ENCODE measurements at regions not wholly inside any gene's neighbourhood (a gene's known extent, or its start where the extent isn't known, plus 50 kb on each side); places are given as distances from the start of the nearest gene placed in this dataset.
A peak's percentile ranks its signal among the peaks of the same experiment; 100 is the strongest.

- DNase-seq (ENCODE audit: insufficient read length, low spot score) (no peak), FAIRE-seq (no peak)
These were observed 125.4 kb downstream of the C5orf15 start for GRCh38 chr5:133842846-133843611.

GRCh38 chr5:133841831-133842750 is 126.3 kb downstream of the C5orf15 start:
- TF ChIP-seq PAX5 (IDR thresholded peaks at IDR 0.05; ENCODE audit: insufficient read depth, low read length, severe bottlenecking) (no peak), TAF1 (IDR thresholded peaks at IDR 0.05; ENCODE audit: low read depth, low read length) (no peak), POLR2A (IDR thresholded peaks at IDR 0.05; ENCODE audit: low read depth, low read length) (no peak), POU2F2 (IDR thresholded peaks at IDR 0.05; ENCODE audit: low read depth, low read length) (no peak), SPI1 (IDR thresholded peaks at IDR 0.05; ENCODE audit: low read depth, low read length) (no peak), POLR2AphosphoS5 (IDR thresholded peaks at IDR 0.05; ENCODE audit: low read depth, low read length) (no peak)
- FAIRE-seq: no peak
- no peak for DNase-seq (ENCODE audit: insufficient read length, low spot score)

More at GRCh38 chr5:133842846-133843611, 125.4 kb downstream of the C5orf15 start:
- TF ChIP-seq POU2F2 (IDR thresholded peaks at IDR 0.05; ENCODE audit: low read depth, low read length) (no peak), POLR2A (IDR thresholded peaks at IDR 0.05; ENCODE audit: low read depth, low read length) (no peak), TAF1 (IDR thresholded peaks at IDR 0.05; ENCODE audit: low read depth, low read length) (no peak), SPI1 (IDR thresholded peaks at IDR 0.05; ENCODE audit: low read depth, low read length) (no peak), POLR2AphosphoS5 (IDR thresholded peaks at IDR 0.05; ENCODE audit: low read depth, low read length) (no peak), PAX5 (IDR thresholded peaks at IDR 0.05; ENCODE audit: insufficient read depth, low read length, severe bottlenecking) (no peak)

- FAIRE-seq (no peak), DNase-seq (ENCODE audit: insufficient read length, low spot score) (no peak)
- no peak for TF ChIP-seq POLR2AphosphoS5 (IDR thresholded peaks at IDR 0.05; ENCODE audit: low read depth, low read length)
- no peak for TF ChIP-seq SPI1 (IDR thresholded peaks at IDR 0.05; ENCODE audit: low read depth, low read length)
- no peak for TF ChIP-seq PAX5 (IDR thresholded peaks at IDR 0.05; ENCODE audit: insufficient read depth, low read length, severe bottlenecking)
- no peak for TF ChIP-seq POLR2A (IDR thresholded peaks at IDR 0.05; ENCODE audit: low read depth, low read length)
- TF ChIP-seq TAF1 (IDR thresholded peaks at IDR 0.05; ENCODE audit: low read depth, low read length): no peak
- no peak for TF ChIP-seq POU2F2 (IDR thresholded peaks at IDR 0.05; ENCODE audit: low read depth, low read length)
These were observed 128.3 kb downstream of the C5orf15 start for GRCh38 chr5:133840168-133840567.

GRCh38 chr5:133839721-133840120 is 128.7 kb downstream of the C5orf15 start:
- no peak for TF ChIP-seq POLR2A (IDR thresholded peaks at IDR 0.05; ENCODE audit: low read depth, low read length)
- TF ChIP-seq SPI1 (IDR thresholded peaks at IDR 0.05; ENCODE audit: low read depth, low read length): no peak
- TF ChIP-seq PAX5 (IDR thresholded peaks at IDR 0.05; ENCODE audit: insufficient read depth, low read length, severe bottlenecking): no peak
- no peak for TF ChIP-seq TAF1 (IDR thresholded peaks at IDR 0.05; ENCODE audit: low read depth, low read length)
- no peak for TF ChIP-seq POLR2AphosphoS5 (IDR thresholded peaks at IDR 0.05; ENCODE audit: low read depth, low read length)
- no peak for TF ChIP-seq POU2F2 (IDR thresholded peaks at IDR 0.05; ENCODE audit: low read depth, low read length)
- no peak for DNase-seq (ENCODE audit: insufficient read length, low spot score)
- peak; percentile 13 for FAIRE-seq

- TF ChIP-seq PAX5 (IDR thresholded peaks at IDR 0.05; ENCODE audit: insufficient read depth, low read length, severe bottlenecking) (no peak), POLR2AphosphoS5 (IDR thresholded peaks at IDR 0.05; ENCODE audit: low read depth, low read length) (no peak), SPI1 (IDR thresholded peaks at IDR 0.05; ENCODE audit: low read depth, low read length) (no peak), TAF1 (IDR thresholded peaks at IDR 0.05; ENCODE audit: low read depth, low read length) (no peak), POU2F2 (IDR thresholded peaks at IDR 0.05; ENCODE audit: low read depth, low read length) (no peak), POLR2A (IDR thresholded peaks at IDR 0.05; ENCODE audit: low read depth, low read length) (no peak)
- FAIRE-seq (no peak), DNase-seq (ENCODE audit: insufficient read length, low spot score) (no peak)
These were observed 129.3 kb downstream of the C5orf15 start for GRCh38 chr5:133839090-133839489.

GRCh38 chr5:133838286-133838685 is 130.1 kb downstream of the C5orf15 start:
- TF ChIP-seq TAF1 (IDR thresholded peaks at IDR 0.05; ENCODE audit: low read depth, low read length): no peak
- TF ChIP-seq PAX5 (IDR thresholded peaks at IDR 0.05; ENCODE audit: insufficient read depth, low read length, severe bottlenecking): no peak
- no peak for TF ChIP-seq POLR2AphosphoS5 (IDR thresholded peaks at IDR 0.05; ENCODE audit: low read depth, low read length)
- no peak for TF ChIP-seq SPI1 (IDR thresholded peaks at IDR 0.05; ENCODE audit: low read depth, low read length)
- no peak for TF ChIP-seq POLR2A (IDR thresholded peaks at IDR 0.05; ENCODE audit: low read depth, low read length)
- TF ChIP-seq POU2F2 (IDR thresholded peaks at IDR 0.05; ENCODE audit: low read depth, low read length): no peak
- FAIRE-seq (no peak), DNase-seq (ENCODE audit: insufficient read length, low spot score) (no peak)

- TF ChIP-seq SPI1 (IDR thresholded peaks at IDR 0.05; ENCODE audit: low read depth, low read length): no peak
- no peak for TF ChIP-seq POLR2AphosphoS5 (IDR thresholded peaks at IDR 0.05; ENCODE audit: low read depth, low read length)
- no peak for TF ChIP-seq TAF1 (IDR thresholded peaks at IDR 0.05; ENCODE audit: low read depth, low read length)
- no peak for TF ChIP-seq POLR2A (IDR thresholded peaks at IDR 0.05; ENCODE audit: low read depth, low read length)
- no peak for TF ChIP-seq POU2F2 (IDR thresholded peaks at IDR 0.05; ENCODE audit: low read depth, low read length)
- DNase-seq (ENCODE audit: insufficient read length, low spot score): no peak
- FAIRE-seq: no peak
These were observed 136.8 kb downstream of the C5orf15 start for GRCh38 chr5:133831491-133832224.

GRCh38 chr5:133830911-133831310 is 137.5 kb downstream of the C5orf15 start:
- FAIRE-seq: peak; percentile 57
- TF ChIP-seq POU2F2 (IDR thresholded peaks at IDR 0.05; ENCODE audit: low read depth, low read length): no peak
- no peak for TF ChIP-seq POLR2AphosphoS5 (IDR thresholded peaks at IDR 0.05; ENCODE audit: low read depth, low read length)
- TF ChIP-seq POLR2A (IDR thresholded peaks at IDR 0.05; ENCODE audit: low read depth, low read length): no peak
- no peak for TF ChIP-seq SPI1 (IDR thresholded peaks at IDR 0.05; ENCODE audit: low read depth, low read length)
- no peak for TF ChIP-seq TAF1 (IDR thresholded peaks at IDR 0.05; ENCODE audit: low read depth, low read length)
- no peak for TF ChIP-seq PAX5 (IDR thresholded peaks at IDR 0.05; ENCODE audit: insufficient read depth, low read length, severe bottlenecking)
- no peak for DNase-seq (ENCODE audit: insufficient read length, low spot score)
